Mucosa of stomach (tissue), 1 donor: ENCODE measurements at regions not wholly inside any gene's neighbourhood (a gene's known extent, or its start where the extent isn't known, plus 50 kb on each side); places are given as distances from the start of the nearest gene placed in this dataset.
"Not testable (repeated sequence)": the region's sequence is repeated elsewhere in the genome, so short reads cannot be mapped to it uniquely, and the experiment has no call there.

Experiments used
- H3K27me3 ChIP-seq: one replicate; pipeline ENCODE4 v1.7.0; 2013; ENCODE audit warnings: mild to moderate bottlenecking, low read length; ENCODE audit not compliant: control insufficient read depth, insufficient read depth
- H3K36me3 ChIP-seq: one replicate; pipeline ENCODE4 v1.7.0; 2013; ENCODE audit warnings: low read length; ENCODE audit not compliant: control insufficient read depth, insufficient read depth
- H3K4me1 ChIP-seq: one replicate; pipeline ENCODE4 v1.7.0; 2013; ENCODE audit warnings: mild to moderate bottlenecking, low read length; ENCODE audit not compliant: control insufficient read depth, insufficient read depth
- H3K4me3 ChIP-seq: one replicate; pipeline ENCODE4 v1.7.0; 2013; ENCODE audit warnings: low read length
- H3K9ac ChIP-seq: one replicate; pipeline ENCODE4 v1.7.0; 2013; ENCODE audit warnings: mild to moderate bottlenecking, low read length, moderate library complexity
- H3K9me3 ChIP-seq: one replicate; pipeline ENCODE4 v1.7.0; 2013; ENCODE audit warnings: mild to moderate bottlenecking, low read length, moderate library complexity; ENCODE audit not compliant: control insufficient read depth
- donor health status: Pancreatic carcinoma.

- Histone ChIP-seq H3K27me3 (no peaks in the 10 kb centered on the region), H3K4me1 (no peaks in the 10 kb centered on the region), H3K9ac (no peak overlapping the region), H3K9me3 (no peaks in the 10 kb centered on the region), H3K4me3 (no peak overlapping the region), H3K36me3 (no peaks in the 10 kb centered on the region)
Observed at GRCh38 chr1:65020774-65021173, 54.4 kb upstream of the JAK1 start.

GRCh38 chr1:65021795-65022194 is 55.4 kb upstream of the JAK1 start:
- Histone ChIP-seq H3K9me3 (no peaks in the 10 kb centered on the region), H3K36me3 (no peaks in the 10 kb centered on the region), H3K9ac (no peak overlapping the region), H3K27me3 (no peaks in the 10 kb centered on the region), H3K4me3 (no peak overlapping the region), H3K4me1 (no peaks in the 10 kb centered on the region)

GRCh38 chr1:65022216-65022615 is 55.9 kb upstream of the JAK1 start:
- H3K27me3 ChIP-seq: no peaks in the 10 kb centered on the region
- H3K36me3 ChIP-seq: no peaks in the 10 kb centered on the region
- no peaks in the 10 kb centered on the region for H3K4me1 ChIP-seq
- no peak overlapping the region for H3K4me3 ChIP-seq
- H3K9ac ChIP-seq: no peak overlapping the region
- H3K9me3 ChIP-seq: no peaks in the 10 kb centered on the region

GRCh38 chr1:65025794-65026193 is 59.4 kb upstream of the JAK1 start:
- H3K4me1 ChIP-seq: no peaks in the 10 kb centered on the region
- H3K36me3 ChIP-seq: no peaks in the 10 kb centered on the region
- no peak overlapping the region for H3K4me3 ChIP-seq
- no peak overlapping the region for H3K9ac ChIP-seq
- H3K27me3 ChIP-seq: no peaks in the 10 kb centered on the region
- no peaks in the 10 kb centered on the region for H3K9me3 ChIP-seq

GRCh38 chr1:65026235-65026634 is 59.9 kb upstream of the JAK1 start:
- H3K9ac ChIP-seq: no peak overlapping the region
- H3K36me3 ChIP-seq: no peaks in the 10 kb centered on the region
- H3K27me3 ChIP-seq: no peaks in the 10 kb centered on the region
- H3K4me1 ChIP-seq: no peaks in the 10 kb centered on the region
- H3K4me3 ChIP-seq: no peak overlapping the region
- H3K9me3 ChIP-seq: no peaks in the 10 kb centered on the region

- Histone ChIP-seq H3K9ac (no peak overlapping the region), H3K27me3 (no peaks in the 10 kb centered on the region), H3K4me3 (no peak overlapping the region), H3K9me3 (no peaks in the 10 kb centered on the region), H3K4me1 (no peaks in the 10 kb centered on the region), H3K36me3 (no peaks in the 10 kb centered on the region)
Observed at GRCh38 chr1:65027666-65028358, 61.5 kb upstream of the JAK1 start.

- not testable (repeated sequence) for H3K9me3 ChIP-seq, H3K9ac ChIP-seq, H3K4me1 ChIP-seq, H3K27me3 ChIP-seq, H3K4me3 ChIP-seq, H3K36me3 ChIP-seq
Observed at GRCh38 chr1:65029434-65029833, 63.1 kb upstream of the JAK1 start.

GRCh38 chr1:65034879-65035278 is 68.5 kb upstream of the JAK1 start:
- not testable (repeated sequence) for H3K9ac ChIP-seq, H3K27me3 ChIP-seq, H3K4me1 ChIP-seq, H3K4me3 ChIP-seq, H3K36me3 ChIP-seq, H3K9me3 ChIP-seq

GRCh38 chr1:65036570-65037051 is 70.3 kb upstream of the JAK1 start:
- Histone ChIP-seq H3K27me3 (no peaks in the 10 kb centered on the region), H3K4me1 (no peaks in the 10 kb centered on the region), H3K4me3 (no peak overlapping the region), H3K9ac (no peak overlapping the region), H3K9me3 (no peaks in the 10 kb centered on the region), H3K36me3 (no peaks in the 10 kb centered on the region)

- H3K9ac ChIP-seq: no peak overlapping the region
Observed at GRCh38 chr1:65039066-65039465, 72.7 kb upstream of the JAK1 start.

GRCh38 chr1:65039508-65039907 is 73.2 kb upstream of the JAK1 start:
- H3K36me3 ChIP-seq: no peaks in the 10 kb centered on the region
- no peaks in the 10 kb centered on the region for H3K4me1 ChIP-seq
- no peak overlapping the region for H3K4me3 ChIP-seq
- H3K9me3 ChIP-seq: no peaks in the 10 kb centered on the region
- H3K9ac ChIP-seq: no peak overlapping the region
- H3K27me3 ChIP-seq: no peaks in the 10 kb centered on the region

More at GRCh38 chr1:65039066-65039465, 72.7 kb upstream of the JAK1 start:
- H3K4me3 ChIP-seq: no peak overlapping the region
- no peaks in the 10 kb centered on the region for H3K4me1 ChIP-seq
- no peaks in the 10 kb centered on the region for H3K36me3 ChIP-seq
- no peaks in the 10 kb centered on the region for H3K9me3 ChIP-seq
- H3K27me3 ChIP-seq: no peaks in the 10 kb centered on the region

- Histone ChIP-seq H3K9me3 (no peaks in the 10 kb centered on the region), H3K27me3 (no peaks in the 10 kb centered on the region), H3K4me3 (no peak overlapping the region), H3K4me1 (no peaks in the 10 kb centered on the region), H3K36me3 (no peaks in the 10 kb centered on the region), H3K9ac (no peak overlapping the region)
Observed at GRCh38 chr1:65042467-65042866, 76.1 kb upstream of the JAK1 start.

GRCh38 chr1:65044411-65044810 is 78.1 kb upstream of the JAK1 start:
- Histone ChIP-seq H3K9me3 (no peaks in the 10 kb centered on the region), H3K9ac (no peak overlapping the region), H3K4me3 (no peak overlapping the region), H3K4me1 (no peaks in the 10 kb centered on the region), H3K36me3 (no peaks in the 10 kb centered on the region), H3K27me3 (no peaks in the 10 kb centered on the region)
